H1 (cell line): ENCODE measurements at regions not wholly inside any gene's neighbourhood (a gene's known extent, or its start where the extent isn't known, plus 50 kb on each side); places are given as distances from the start of the nearest gene placed in this dataset.

ENCODE experiments used
- CTCF ChIA-PET: fragments of 300-600 bp; sonication (Branson Sonifier 250); formaldehyde crosslinking; loops from one replicate; lab custom pipeline; 2021; ENCODE audit not compliant: partially characterized antibody; lab: Charles Lee
- POLR2A ChIA-PET: fragments of 300-600 bp; sonication (Branson Sonifier 250); formaldehyde crosslinking; loops from one replicate; lab custom pipeline; 2021; ENCODE audit warnings: inconsistent platforms; ENCODE audit not compliant: partially characterized antibody; lab: Charles Lee
- DNase-seq, 2 experiments: peaks; one replicate each; pipeline versions ENCODE4 v3.0.0 to v3.0.0-alpha.2; 2010 to 2022; ENCODE audit warnings: low spot score in 2 of 2, low read depth in 1 of 2, mixed read lengths in 1 of 2
- FAIRE-seq: peaks from 2 replicates; lab custom pipeline; 2011; peaks lifted over from hg19 to GRCh38; lab: Jason Lieb, UNC
- H2AFZ ChIP-seq: 2 replicates; pipeline ENCODE4 v1.8.1; 2012; ENCODE audit warnings: low read length, inconsistent platforms
- H2AK5ac ChIP-seq: 2 replicates; pipeline ENCODE4 v1.6.1; 2013; ENCODE audit warnings: low read depth, low read length
- H2BK120ac ChIP-seq: replicated peaks from 2 replicates; pipeline ENCODE3; 2013; ENCODE audit warnings: low read depth, low read length, inconsistent platforms
- H2BK12ac ChIP-seq: 2 replicates; pipeline ENCODE4 v1.6.1; 2013; ENCODE audit warnings: low read depth, low read length
- H2BK15ac ChIP-seq: 2 replicates; pipeline ENCODE4 v1.6.1; 2013; ENCODE audit warnings: low read length
- H2BK20ac ChIP-seq: 2 replicates; pipeline ENCODE4 v1.6.1; 2013; ENCODE audit warnings: low read length
- H2BK5ac ChIP-seq: 2 replicates; pipeline ENCODE4 v1.6.1; 2013; ENCODE audit warnings: low read depth, low read length
- H3K14ac ChIP-seq: 2 replicates; pipeline ENCODE4 v1.6.1; 2013; ENCODE audit warnings: inconsistent platforms; ENCODE audit not compliant: insufficient read length
- H3K18ac ChIP-seq: 2 replicates; pipeline ENCODE4 v1.6.1; 2013; ENCODE audit warnings: low read length; ENCODE audit errors: extremely low read depth
- H3K23ac ChIP-seq: 2 replicates; pipeline ENCODE4 v1.6.1; 2013; ENCODE audit warnings: inconsistent platforms; ENCODE audit not compliant: insufficient read length
- H3K23me2 ChIP-seq: 2 replicates; pipeline ENCODE4 v1.6.1; 2013; ENCODE audit warnings: low read depth, low read length
- H3K27ac ChIP-seq: 2 replicates; pipeline ENCODE4 v1.6.1; 2011; ENCODE audit warnings: low read depth, low read length, inconsistent platforms
- H3K27me3 ChIP-seq, 4 experiments: replicated peaks in 1 of 4; 1 replicate in 1 of 4; 2 replicates in 3 of 4; pipeline versions ENCODE4 v1.6.1 to v1.8.1; 2011 to 2013; ENCODE audit warnings: low read length in 3 of 4, mild to moderate bottlenecking in 3 of 4, inconsistent platforms in 2 of 4, mixed read lengths in 2 of 4, moderate library complexity in 1 of 4; ENCODE audit not compliant: control insufficient read depth in 3 of 4, insufficient read depth in 3 of 4; ENCODE audit errors: extremely low read depth in 1 of 4
- H3K36me3 ChIP-seq, 4 experiments: 2 replicates each; pipeline versions ENCODE4 v1.6.1 to v1.8.1; 2011 to 2013; ENCODE audit warnings: mild to moderate bottlenecking in 4 of 4, low read length in 3 of 4, moderate library complexity in 2 of 4, control low read depth in 1 of 4, inconsistent platforms in 1 of 4; ENCODE audit not compliant: insufficient read depth in 4 of 4, control insufficient read depth in 2 of 4
- H3K4ac ChIP-seq: replicated peaks from 2 replicates; pipeline ENCODE3; 2013; ENCODE audit warnings: low read length, low read depth, mixed read lengths, inconsistent platforms; ENCODE audit not compliant: insufficient read length
- H3K4me1 ChIP-seq, 4 experiments: replicated peaks in 1 of 4; 1 replicate in 1 of 4; 2 replicates in 3 of 4; pipeline versions ENCODE4 v1.6.1 to v1.8.1; 2011 to 2013; ENCODE audit warnings: low read length in 3 of 4, inconsistent platforms in 2 of 4, mixed read lengths in 1 of 4; ENCODE audit not compliant: insufficient read depth in 4 of 4, control insufficient read depth in 3 of 4
- H3K4me2 ChIP-seq, 2 experiments: 2 replicates each; pipeline versions ENCODE4 v1.6.1 to v1.8.1; 2011 to 2013; ENCODE audit warnings: low read depth in 2 of 2, low read length in 2 of 2, control low read depth in 1 of 2, inconsistent platforms in 1 of 2, mild to moderate bottlenecking in 1 of 2; ENCODE audit not compliant: insufficient read depth in 1 of 2
- H3K4me3 ChIP-seq, 4 experiments: fragments of 200-600, 300-600 bp in 1 of 4; sonication (generic), shearing (Covaris generic), sonication (Bioruptor Twin) in 1 of 4; 2 replicates each; pipeline versions ENCODE4 v1.5.1 to v1.8.1; 2011 to 2016; ENCODE audit warnings: low read length in 4 of 4, low read depth in 3 of 4, control low read depth in 2 of 4, inconsistent platforms in 2 of 4, mild to moderate bottlenecking in 2 of 4, mixed read lengths in 1 of 4, moderate library complexity in 1 of 4; ENCODE audit not compliant: insufficient read depth in 2 of 4; ENCODE audit errors: extremely low read depth in 1 of 4
- H3K56ac ChIP-seq: replicated peaks from 2 replicates; pipeline ENCODE3; 2013; ENCODE audit warnings: low read depth, mild to moderate bottlenecking, mixed read lengths, low read length, inconsistent platforms; ENCODE audit not compliant: insufficient read length
- H3K79me1 ChIP-seq: 2 replicates; pipeline ENCODE4 v1.6.1; 2013; ENCODE audit warnings: low read depth, low read length, control low read depth
- H3K79me2 ChIP-seq, 2 experiments: 2 replicates each; pipeline versions ENCODE4 v1.6.1 to v1.8.1; 2012 to 2013; ENCODE audit warnings: low read length in 2 of 2, mild to moderate bottlenecking in 2 of 2, inconsistent platforms in 1 of 2; ENCODE audit not compliant: insufficient read depth in 2 of 2, control insufficient read depth in 1 of 2
- H3K9ac ChIP-seq, 4 experiments: replicated peaks in 1 of 4; 1 replicate in 1 of 4; 2 replicates in 3 of 4; pipeline versions ENCODE4 v1.6.1 to v1.8.1; 2011 to 2013; ENCODE audit warnings: low read depth in 3 of 4, low read length in 3 of 4, control low read depth in 2 of 4, mild to moderate bottlenecking in 2 of 4, moderate library complexity in 2 of 4, inconsistent platforms in 1 of 4; ENCODE audit errors: extremely low read depth in 1 of 4
- H3K9me3 ChIP-seq, 2 experiments: 2 replicates each; pipeline versions ENCODE4 v1.6.1 to v1.8.1; 2012 to 2013; ENCODE audit warnings: mild to moderate bottlenecking in 2 of 2, moderate library complexity in 2 of 2, control low read depth in 1 of 2, inconsistent platforms in 1 of 2, low read depth in 1 of 2, low read length in 1 of 2, mixed read lengths in 1 of 2; ENCODE audit not compliant: insufficient read depth in 2 of 2
- H4K20me1 ChIP-seq, 2 experiments: replicated peaks in 1 of 2; 2 replicates each; pipeline versions ENCODE3 to v1.8.1; 2011 to 2013; ENCODE audit warnings: inconsistent platforms in 2 of 2, low read length in 2 of 2, mild to moderate bottlenecking in 1 of 2; ENCODE audit not compliant: insufficient read depth in 2 of 2, control insufficient read depth in 1 of 2
- H4K5ac ChIP-seq: 2 replicates; pipeline ENCODE4 v1.6.1; 2013; ENCODE audit warnings: low read length, low read depth, mixed read lengths, inconsistent platforms; ENCODE audit not compliant: insufficient read length
- H4K8ac ChIP-seq: 2 replicates; pipeline ENCODE4 v1.8.0; 2013; ENCODE audit warnings: mild to moderate bottlenecking, moderate library complexity, low read length, inconsistent platforms; ENCODE audit not compliant: insufficient read depth; ENCODE audit errors: extremely low read depth
- H4K91ac ChIP-seq: replicated peaks from 2 replicates; pipeline ENCODE3; 2013; ENCODE audit warnings: low read length, mixed read lengths, inconsistent platforms; ENCODE audit not compliant: insufficient read length
- YY1 ChIP-seq: IDR thresholded peaks from 2 replicates; pipeline ENCODE4 v1.6.1; 2011; ENCODE audit warnings: low read depth, mild to moderate bottlenecking, low read length
- WGBS, 2 experiments: shearing (Covaris generic) in 1 of 2; methylation state at CpG; one replicate each; pipeline versions ENCODE4 v1.1.6 to v1.1.7; 2013 to 2015; ENCODE audit warnings: low lambda C conversion rate in 2 of 2, mixed read lengths in 2 of 2, inconsistent platforms in 1 of 2, low coverage in 1 of 2, missing lambda C conversion rate in 1 of 2; ENCODE audit not compliant: insufficient replicate concordance in 2 of 2, insufficient coverage in 1 of 2, insufficient read length in 1 of 2; ENCODE audit errors: extremely low coverage in 1 of 2, missing lambda C conversion rate in 1 of 2; 5-methylcytosine and 5-hydroxymethylcytosine counted together

DNA sequence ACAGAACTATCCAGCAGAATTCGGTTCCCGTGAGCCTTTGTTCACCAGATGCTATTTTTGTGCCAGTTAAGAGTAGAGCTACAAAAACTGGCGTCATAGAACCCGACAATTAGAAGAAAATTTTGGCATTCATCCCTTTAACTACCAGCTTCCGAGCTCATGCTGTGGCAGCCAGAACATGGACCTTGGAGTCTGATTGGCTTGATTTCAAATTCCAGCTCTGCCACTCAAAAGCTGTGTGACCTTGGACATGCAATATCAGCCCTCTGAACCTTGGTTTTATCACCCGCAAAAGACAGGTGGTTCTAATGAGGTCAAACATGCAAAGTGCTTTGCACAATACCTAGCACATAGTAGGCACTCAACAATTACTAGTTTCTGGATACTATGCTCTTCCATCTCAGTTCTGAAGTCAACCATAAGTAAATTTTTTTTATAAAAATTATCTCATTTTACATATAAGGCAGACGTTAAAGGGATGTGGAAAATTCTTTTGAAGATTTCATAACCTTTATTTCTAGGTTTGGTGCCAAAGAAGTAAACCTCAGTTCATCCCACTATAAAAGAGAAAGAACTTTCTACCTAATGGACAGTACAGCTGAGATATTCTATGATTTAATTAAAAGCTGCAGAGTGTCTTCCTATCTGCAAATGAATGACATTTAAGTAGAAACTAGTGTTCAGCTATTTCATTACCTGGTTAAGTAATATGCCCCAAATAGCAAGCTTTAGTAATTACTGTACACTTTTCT lies 331.5 kb downstream of the HAPSTR1 start:
- H3K79me1 ChIP-seq = no peaks in the 10 kb centered on the region
- H3K18ac ChIP-seq = no peak overlapping the region
- no peaks in the 10 kb centered on the region for H3K79me2 ChIP-seq
- TF ChIP-seq YY1 = no peak
- TF ChIP-seq, all 59 proteins: peak for 0
- H3K9me3 ChIP-seq = no peaks in the 10 kb centered on the region
- no peak overlapping the region for H3K4ac ChIP-seq
- H4K20me1 ChIP-seq = no peaks in the 10 kb centered on the region
- H2BK120ac ChIP-seq = no peak overlapping the region
- no peak overlapping the region for H4K8ac ChIP-seq
- no peak overlapping the region for H2BK12ac ChIP-seq
- POLR2A ChIA-PET = no interaction called here
- H3K56ac ChIP-seq = no peak overlapping the region
- DNase-seq (no peak), FAIRE-seq (no peak)
- H2BK15ac ChIP-seq = no peak overlapping the region
- no peaks in the 10 kb centered on the region for H3K27me3 ChIP-seq
- H2BK20ac ChIP-seq = no peak overlapping the region
- no peak overlapping the region for H3K4me2 ChIP-seq
- no peaks in the 10 kb centered on the region; the same call in 1 of the 2 replicates for H3K23me2 ChIP-seq
- no peak overlapping the region for H2AFZ ChIP-seq
- no peak overlapping the region for H3K27ac ChIP-seq
- no peak overlapping the region for H2AK5ac ChIP-seq
- no peak overlapping the region for H3K9ac ChIP-seq
- WGBS, 2 experiments = 88% methylated on average over 7 of the region's 7 CpGs; no CpG with 5 or more reads in 1 of the 2 experiments
- no peak overlapping the region for H2BK5ac ChIP-seq
- no peaks in the 10 kb centered on the region for H3K4me1 ChIP-seq
- no peak overlapping the region for H3K14ac ChIP-seq
- no peak overlapping the region for H3K4me3 ChIP-seq
- CTCF ChIA-PET = interaction anchor here (1.3 kb wide), 1 partner anchor 12 kb away, joined by 3 read pairs; no protein-coding TSS in a partner anchor
- no peaks in the 10 kb centered on the region for H3K36me3 ChIP-seq
- H4K5ac ChIP-seq = no peak overlapping the region
- no peak overlapping the region for H4K91ac ChIP-seq
- H3K23ac ChIP-seq = no peak overlapping the region
